Activated T-cell treated with anti-CD3 and anti-CD28 coated beads, Interleukin-2, amount 50 U/mL, for 72 hours (primary cell): ENCODE measurements at regions not wholly inside any gene's neighbourhood (a gene's known extent, or its start where the extent isn't known, plus 50 kb on each side); places are given as distances from the start of the nearest gene placed in this dataset.

Experiments used
- ATAC-seq, 2 donors: fragments of 150-1000 bp; cut with Tn5 transposase; replicated peaks in 1 of 2; 2 replicates each; pipeline ENCODE4 v1.10.0; 2021; ENCODE audit warnings: moderate library complexity in 2 of 2, mild to moderate bottlenecking in 1 of 2
- DNase-seq, 2 donors: peaks; one replicate each; pipeline ENCODE4 v3.0.0; 2021 to 2022; ENCODE audit warnings: mixed read lengths in 1 of 2
- H3K27ac Mint-ChIP-seq: one replicate; pipeline ENCODE4 v1.8.0; 2022; ENCODE audit warnings: mild to moderate bottlenecking, moderate library complexity, mixed read lengths
- H3K27me3 Mint-ChIP-seq: one replicate; pipeline ENCODE4 v1.8.0; 2022; ENCODE audit warnings: low read depth, mixed read lengths
- H3K36me3 Mint-ChIP-seq, 2 donors: one replicate each; pipeline ENCODE4 v1.8.0; 2022; ENCODE audit warnings: mixed read lengths in 2 of 2, mild to moderate bottlenecking in 1 of 2; ENCODE audit not compliant: insufficient read depth in 2 of 2
- H3K4me1 Mint-ChIP-seq: one replicate; pipeline ENCODE4 v1.8.0; 2022; ENCODE audit warnings: low read depth, mixed read lengths
- H3K4me3 Mint-ChIP-seq, 2 donors: one replicate each; pipeline ENCODE4 v1.8.0; 2022; ENCODE audit warnings: mild to moderate bottlenecking in 2 of 2, mixed read lengths in 2 of 2, moderate library complexity in 2 of 2
- H3K9me3 Mint-ChIP-seq, 2 donors: one replicate each; pipeline ENCODE4 v1.8.0; 2022; ENCODE audit warnings: mixed read lengths in 2 of 2

GRCh38 chr14:36245223-36245622 lies 68.7 kb upstream of the PTCSC3 start:
- ATAC-seq: no peak
- peaks cover 32% of the 10 kb centered on the region for H3K27me3 Mint-ChIP-seq
- H3K4me3 Mint-ChIP-seq: no peak overlapping the region
- H3K9me3 Mint-ChIP-seq: peaks cover 4 to 6% of the 10 kb centered on the region in 2 donors
- DNase-seq: no peak
- H3K4me1 Mint-ChIP-seq: no peaks in the 10 kb centered on the region
- no peak overlapping the region for H3K27ac Mint-ChIP-seq
- H3K36me3 Mint-ChIP-seq: no peaks in the 10 kb centered on the region

GRCh38 chr14:36243183-36243582 lies 66.7 kb upstream of the PTCSC3 start:
- ATAC-seq (no peak), DNase-seq (no peak)
- no peaks in the 10 kb centered on the region for H3K4me1 Mint-ChIP-seq
- no peaks in the 10 kb centered on the region for H3K36me3 Mint-ChIP-seq
- H3K4me3 Mint-ChIP-seq: no peak overlapping the region
- peaks cover 1 to 2% of the 10 kb centered on the region in 2 donors for H3K9me3 Mint-ChIP-seq
- no peak overlapping the region for H3K27ac Mint-ChIP-seq
- peaks cover 37% of the 10 kb centered on the region for H3K27me3 Mint-ChIP-seq

- Mint-ChIP-seq H3K9me3 (no peaks in the 10 kb centered on the region), H3K4me3 (no peak overlapping the region), H3K36me3 (no peaks in the 10 kb centered on the region), H3K4me1 (no peaks in the 10 kb centered on the region), H3K27ac (no peak overlapping the region), H3K27me3 (peaks cover 27% of the 10 kb centered on the region)
- ATAC-seq: no peak
- DNase-seq: no peak
These were observed 64.7 kb upstream of the PTCSC3 start for GRCh38 chr14:36241183-36241582.

- H3K27ac Mint-ChIP-seq: no peak overlapping the region
- no peaks in the 10 kb centered on the region for H3K4me1 Mint-ChIP-seq
- H3K9me3 Mint-ChIP-seq: no peaks in the 10 kb centered on the region
These were observed 62.3 kb upstream of the PTCSC3 start for GRCh38 chr14:36238666-36239363.

GRCh38 chr14:36233217-36233616 lies 56.7 kb upstream of the PTCSC3 start:
- DNase-seq: no peak
- Mint-ChIP-seq H3K9me3 (no peaks in the 10 kb centered on the region), H3K4me1 (no peaks in the 10 kb centered on the region), H3K36me3 (no peaks in the 10 kb centered on the region), H3K27ac (no peak overlapping the region), H3K27me3 (peaks cover 28% of the 10 kb centered on the region), H3K4me3 (no peak overlapping the region)
- no peak for ATAC-seq

More at GRCh38 chr14:36238666-36239363, 62.3 kb upstream of the PTCSC3 start:
- no peak overlapping the region for H3K4me3 Mint-ChIP-seq
- H3K36me3 Mint-ChIP-seq: no peaks in the 10 kb centered on the region
- ATAC-seq (peak; percentile 58 to 69), DNase-seq (peak in 1 of 2 donors; percentile 3)
- peaks cover 32% of the 10 kb centered on the region for H3K27me3 Mint-ChIP-seq

GRCh38 chr14:36229262-36229661 lies 52.7 kb upstream of the PTCSC3 start:
- Mint-ChIP-seq H3K27me3 (peaks cover 18% of the 10 kb centered on the region), H3K4me3 (no peak overlapping the region), H3K4me1 (no peaks in the 10 kb centered on the region), H3K36me3 (no peaks in the 10 kb centered on the region), H3K27ac (no peak overlapping the region), H3K9me3 (no peaks in the 10 kb centered on the region)
- DNase-seq (no peak), ATAC-seq (no peak)

GRCh38 chr14:36227802-36228201 lies 51.3 kb upstream of the PTCSC3 start:
- Mint-ChIP-seq H3K4me3 (no peak overlapping the region), H3K4me1 (no peaks in the 10 kb centered on the region), H3K27me3 (peaks cover 7% of the 10 kb centered on the region), H3K27ac (no peak overlapping the region), H3K9me3 (no peaks in the 10 kb centered on the region), H3K36me3 (no peaks in the 10 kb centered on the region)
- DNase-seq (no peak), ATAC-seq (no peak)

- DNase-seq (no peak), ATAC-seq (no peak)
- Mint-ChIP-seq H3K27ac (no peak overlapping the region), H3K36me3 (no peaks in the 10 kb centered on the region), H3K4me1 (no peaks in the 10 kb centered on the region), H3K9me3 (no peaks in the 10 kb centered on the region), H3K4me3 (no peak overlapping the region), H3K27me3 (peaks cover 7% of the 10 kb centered on the region)
These were observed 50.8 kb upstream of the PTCSC3 start for GRCh38 chr14:36227344-36227743.
